H9 (cell line): ENCODE measurements at regions not wholly inside any gene's neighbourhood (a gene's known extent, or its start where the extent isn't known, plus 50 kb on each side); places are given as distances from the start of the nearest gene placed in this dataset.

Source experiments
- DNase-seq: peaks from one replicate; pipeline ENCODE4 v3.0.0-alpha.2; 2017
- H2AFZ ChIP-seq: one replicate; pipeline ENCODE4 v1.6.1; 2013; ENCODE audit warnings: mild to moderate bottlenecking, low read length, control low read depth, moderate library complexity
- H2AK5ac ChIP-seq: 2 replicates; pipeline ENCODE4 v1.6.1; 2013; ENCODE audit warnings: low read length, control low read depth, mixed read lengths; ENCODE audit not compliant: insufficient read length
- H2BK120ac ChIP-seq: one replicate; pipeline ENCODE4 v1.6.1; 2013; ENCODE audit warnings: low read depth, mild to moderate bottlenecking, low read length, control low read depth, inconsistent platforms; ENCODE audit not compliant: poor library complexity, severe bottlenecking
- H2BK12ac ChIP-seq: 2 replicates; pipeline ENCODE4 v1.6.1; 2013; ENCODE audit warnings: low read length, control low read depth, mixed read lengths, low read depth; ENCODE audit not compliant: insufficient read length
- H2BK15ac ChIP-seq: 2 replicates; pipeline ENCODE4 v1.6.1; 2013; ENCODE audit warnings: low read depth, low read length, control low read depth
- H2BK20ac ChIP-seq: one replicate; pipeline ENCODE4 v1.6.1; 2013; ENCODE audit warnings: low read depth, mild to moderate bottlenecking, low read length, control low read depth, inconsistent platforms; ENCODE audit not compliant: poor library complexity, severe bottlenecking
- H2BK5ac ChIP-seq: 2 replicates; pipeline ENCODE4 v1.6.1; 2013; ENCODE audit warnings: low read length, control low read depth, mixed read lengths; ENCODE audit not compliant: insufficient read length
- H3K14ac ChIP-seq: 2 replicates; pipeline ENCODE4 v1.6.1; 2013; ENCODE audit warnings: low read length, control low read depth; ENCODE audit not compliant: insufficient read depth
- H3K18ac ChIP-seq: 2 replicates; pipeline ENCODE4 v1.6.1; 2013; ENCODE audit warnings: low read depth, mild to moderate bottlenecking, mixed read lengths, low read length, control low read depth; ENCODE audit not compliant: insufficient read length
- H3K23ac ChIP-seq: 2 replicates; pipeline ENCODE4 v1.6.1; 2013; ENCODE audit warnings: low read length, control low read depth, mixed read lengths, low read depth; ENCODE audit not compliant: insufficient read length
- H3K23me2 ChIP-seq: 2 replicates; pipeline ENCODE4 v1.6.1; 2013; ENCODE audit warnings: low read depth, mild to moderate bottlenecking, mixed read lengths, low read length, control low read depth; ENCODE audit not compliant: insufficient read length, poor library complexity, severe bottlenecking
- H3K27ac ChIP-seq: 2 replicates; pipeline ENCODE4 v1.5.1; 2013; ENCODE audit warnings: low read length, control low read depth, mixed read lengths, low read depth; ENCODE audit not compliant: insufficient read length
- H3K27me3 ChIP-seq: 2 replicates; pipeline ENCODE4 v1.6.1; 2013; ENCODE audit warnings: low read length, control low read depth, inconsistent platforms; ENCODE audit not compliant: insufficient read depth
- H3K4ac ChIP-seq: 2 replicates; pipeline ENCODE4 v1.6.1; 2013; ENCODE audit warnings: low read depth, mild to moderate bottlenecking, control low read depth, inconsistent platforms, low read length, moderate library complexity
- H3K4me1 ChIP-seq: 2 replicates; pipeline ENCODE4 v1.6.1; 2013; ENCODE audit warnings: low read length, control low read depth, inconsistent platforms; ENCODE audit not compliant: insufficient read depth
- H3K4me2 ChIP-seq: 2 replicates; pipeline ENCODE4 v1.6.1; 2013; ENCODE audit warnings: low read length, control low read depth, mixed read lengths; ENCODE audit not compliant: insufficient read length, insufficient read depth
- H3K56ac ChIP-seq: 2 replicates; pipeline ENCODE4 v1.6.1; 2013; ENCODE audit warnings: low read depth, mild to moderate bottlenecking, mixed read lengths, low read length, control low read depth; ENCODE audit not compliant: insufficient read length
- H3K79me1 ChIP-seq: 2 replicates; pipeline ENCODE4 v1.6.1; 2013; ENCODE audit warnings: low read depth, mild to moderate bottlenecking, moderate library complexity, low read length, control low read depth, inconsistent platforms; ENCODE audit not compliant: insufficient read depth, poor library complexity, severe bottlenecking
- H3K79me2 ChIP-seq: 2 replicates; pipeline ENCODE4 v1.6.1; 2013; ENCODE audit warnings: low read length, control low read depth, inconsistent platforms; ENCODE audit not compliant: insufficient read depth
- H3K9ac ChIP-seq: 2 replicates; pipeline ENCODE4 v1.6.1; 2013; ENCODE audit warnings: low read length, control low read depth, mixed read lengths; ENCODE audit not compliant: insufficient read length; ENCODE audit errors: extremely low read depth
- H3K9me3 ChIP-seq: one replicate; pipeline ENCODE4 v1.6.1; 2013; ENCODE audit warnings: low read depth, low read length, inconsistent platforms; ENCODE audit not compliant: control insufficient read depth
- H3T11ph ChIP-seq: one replicate; pipeline ENCODE4 v1.6.1; 2013; ENCODE audit warnings: mild to moderate bottlenecking, low read length, control low read depth, inconsistent platforms
- H4K20me1 ChIP-seq: one replicate; pipeline ENCODE4 v1.6.1; 2013; ENCODE audit not compliant: control insufficient read depth, insufficient read length, insufficient read depth
- H4K5ac ChIP-seq: 2 replicates; pipeline ENCODE4 v1.6.1; 2013; ENCODE audit warnings: low read depth, mild to moderate bottlenecking, mixed read lengths, low read length, control low read depth; ENCODE audit not compliant: insufficient read length
- H4K8ac ChIP-seq: replicated peaks from 2 replicates; pipeline ENCODE4 v1.6.1; 2013; ENCODE audit warnings: low read length, control low read depth, mixed read lengths, low read depth; ENCODE audit not compliant: insufficient read length
- H4K91ac ChIP-seq: 2 replicates; pipeline ENCODE4 v1.6.1; 2013; ENCODE audit warnings: low read depth, mild to moderate bottlenecking, moderate library complexity, mixed read lengths, low read length, control low read depth; ENCODE audit not compliant: insufficient read length
- H3K27ac Mint-ChIP-seq, 3 experiments: 2 replicates in 2 of 3; 3 replicates in 1 of 3; pipeline ENCODE4 v1.8.0; 2020 to 2021; ENCODE audit warnings: mixed read lengths in 3 of 3, mild to moderate bottlenecking in 1 of 3, moderate library complexity in 1 of 3
- H3K27me3 Mint-ChIP-seq: 2 replicates; pipeline ENCODE4 v1.8.0; 2021; ENCODE audit warnings: low read depth, mild to moderate bottlenecking, moderate library complexity, mixed read lengths
- H3K36me3 Mint-ChIP-seq, 3 experiments: 2 replicates in 2 of 3; 3 replicates in 1 of 3; pipeline ENCODE4 v1.8.0; 2020 to 2021; ENCODE audit warnings: low read depth in 3 of 3, mixed read lengths in 3 of 3; ENCODE audit not compliant: insufficient read depth in 1 of 3
- H3K4me1 Mint-ChIP-seq, 2 experiments: 2 replicates each; pipeline ENCODE4 v1.8.0; 2020; ENCODE audit warnings: mixed read lengths in 2 of 2
- H3K4me3 Mint-ChIP-seq, 2 experiments: 2 replicates in 1 of 2; 3 replicates in 1 of 2; pipeline ENCODE4 v1.8.0; 2020 to 2021; ENCODE audit warnings: mild to moderate bottlenecking in 2 of 2, mixed read lengths in 2 of 2, moderate library complexity in 1 of 2
- H3K9me3 Mint-ChIP-seq, 2 experiments: 2 replicates in 1 of 2; 3 replicates in 1 of 2; pipeline ENCODE4 v1.8.0; 2020; ENCODE audit warnings: mild to moderate bottlenecking in 2 of 2, mixed read lengths in 2 of 2, moderate library complexity in 1 of 2
- CTCF ChIP-seq: fragments of 200-600 bp; sonication (generic); conservative IDR thresholded peaks from 3 replicates; pipeline ENCODE4 v1.8.0; 2021; ENCODE audit warnings: antibody characterized with exemption, mild to moderate bottlenecking
- WGBS: extraction: QIAGEN DNeasy Blood & Tissue Kit; methylation state at CpG from one replicate; pipeline ENCODE4 v1.1.7; 2013; ENCODE audit warnings: missing lambda C conversion rate, low lambda C conversion rate, mixed read lengths; ENCODE audit not compliant: insufficient read length; ENCODE audit errors: extremely low coverage; 5-methylcytosine and 5-hydroxymethylcytosine counted together

- Histone ChIP-seq H2BK12ac (no peak overlapping the region), H3K27ac (no peak overlapping the region), H3K79me2 (no peaks in the 10 kb centered on the region), H3K4me2 (no peak overlapping the region), H4K5ac (no peak overlapping the region), H4K8ac (no peak overlapping the region), H3T11ph (no peak overlapping the region), H2BK5ac (no peak overlapping the region), H3K27me3 (no peaks in the 10 kb centered on the region), H3K23me2 (no peaks in the 10 kb centered on the region), H4K20me1 (no peaks in the 10 kb centered on the region), H2BK15ac (no peak overlapping the region), H3K79me1 (no peaks in the 10 kb centered on the region), H2BK120ac (no peak overlapping the region), H2AFZ (no peak overlapping the region), H3K9me3 (no peaks in the 10 kb centered on the region), H3K23ac (no peak overlapping the region), H3K9ac (no peak overlapping the region), H3K56ac (no peak overlapping the region), H2BK20ac (no peak overlapping the region), H4K91ac (no peak overlapping the region), H2AK5ac (no peak overlapping the region), H3K4ac (no peak overlapping the region), H3K4me1 (peaks cover 3% of the 10 kb centered on the region), H3K14ac (no peak overlapping the region), H3K18ac (no peak overlapping the region)
- no peaks in the 10 kb centered on the region for H3K9me3 Mint-ChIP-seq
- no peak for DNase-seq
- no peak overlapping the region for H3K4me3 Mint-ChIP-seq
- no peak overlapping the region for H3K27ac Mint-ChIP-seq
- H3K36me3 Mint-ChIP-seq = no peaks in the 10 kb centered on the region
- no peak for TF ChIP-seq CTCF
- peaks cover 40 to 44% of the 10 kb centered on the region in 2 experiments for H3K4me1 Mint-ChIP-seq
- no peaks in the 10 kb centered on the region for H3K27me3 Mint-ChIP-seq
- no CpG with 5 or more reads among the region's 1 CpG for WGBS
These were observed 90.6 kb upstream of the ADGRF1 start for GRCh38 chr6:47132724-47133123.
